Subcutaneous abdominal adipose tissue (tissue), 5 donors: ENCODE measurements at regions not wholly inside any gene's neighbourhood (a gene's known extent, or its start where the extent isn't known, plus 50 kb on each side); places are given as distances from the start of the nearest gene placed in this dataset.

Experiments
- H3K27ac ChIP-seq: one replicate; pipeline ENCODE4 v1.7.0; 2013; ENCODE audit warnings: low read depth, mild to moderate bottlenecking, inconsistent platforms, low read length, moderate library complexity
- H3K27me3 ChIP-seq, 5 donors: one replicate each; pipeline ENCODE4 v1.7.0; 2013; ENCODE audit warnings: low read length in 5 of 5, inconsistent platforms in 1 of 5; ENCODE audit not compliant: control insufficient read depth in 5 of 5, insufficient read depth in 4 of 5
- H3K36me3 ChIP-seq, 5 donors: one replicate each; pipeline ENCODE4 v1.7.0; 2013; ENCODE audit warnings: low read length in 5 of 5; ENCODE audit not compliant: control insufficient read depth in 5 of 5, insufficient read depth in 5 of 5
- H3K4me1 ChIP-seq, 5 donors: one replicate each; pipeline ENCODE4 v1.7.0; 2013; ENCODE audit warnings: low read length in 5 of 5, mild to moderate bottlenecking in 3 of 5, moderate library complexity in 1 of 5; ENCODE audit not compliant: control insufficient read depth in 5 of 5, insufficient read depth in 5 of 5
- H3K4me3 ChIP-seq, 5 donors: one replicate each; pipeline ENCODE4 v1.7.0; 2013; ENCODE audit warnings: low read length in 5 of 5, low read depth in 1 of 5
- H3K9ac ChIP-seq, 5 donors: one replicate each; pipeline ENCODE4 v1.7.0; 2013; ENCODE audit warnings: low read length in 5 of 5, mild to moderate bottlenecking in 4 of 5, moderate library complexity in 3 of 5
- H3K9me3 ChIP-seq, 5 donors: one replicate each; pipeline ENCODE4 v1.7.0; 2013; ENCODE audit warnings: low read length in 5 of 5; ENCODE audit not compliant: control insufficient read depth in 5 of 5
- donor health status: healthy.
- donor health status: healthy.
- donor health status: healthy.
- donor health status: healthy.
- donor health status: healthy.

DNA sequence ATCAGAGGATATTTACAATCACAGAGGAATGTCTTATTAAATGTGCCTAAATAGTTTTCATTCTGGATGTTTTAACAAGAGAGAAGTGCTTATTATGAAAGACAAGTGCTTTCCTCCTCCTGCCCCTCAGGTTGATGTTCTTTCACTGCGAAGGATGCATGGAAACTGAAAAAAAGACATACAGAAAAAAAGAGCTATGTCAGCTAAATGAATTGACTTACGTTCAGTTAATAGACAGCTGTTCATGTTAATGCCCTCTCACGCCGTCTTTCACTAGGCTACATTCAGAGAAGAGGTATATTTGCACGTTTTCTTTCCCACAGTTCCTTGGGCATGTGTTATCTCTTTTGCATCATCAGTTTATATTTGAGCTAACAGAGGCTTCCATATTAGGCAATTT, 821.8 kb upstream of the PCDH9 start:
- Histone ChIP-seq H3K9ac (no peak overlapping the region), H3K9me3 (no peaks in the 10 kb centered on the region), H3K4me3 (no peak overlapping the region), H3K27ac (no peak overlapping the region), H3K4me1 (no peaks in the 10 kb centered on the region), H3K27me3 (no peaks in the 10 kb centered on the region), H3K36me3 (no peaks in the 10 kb centered on the region)

DNA sequence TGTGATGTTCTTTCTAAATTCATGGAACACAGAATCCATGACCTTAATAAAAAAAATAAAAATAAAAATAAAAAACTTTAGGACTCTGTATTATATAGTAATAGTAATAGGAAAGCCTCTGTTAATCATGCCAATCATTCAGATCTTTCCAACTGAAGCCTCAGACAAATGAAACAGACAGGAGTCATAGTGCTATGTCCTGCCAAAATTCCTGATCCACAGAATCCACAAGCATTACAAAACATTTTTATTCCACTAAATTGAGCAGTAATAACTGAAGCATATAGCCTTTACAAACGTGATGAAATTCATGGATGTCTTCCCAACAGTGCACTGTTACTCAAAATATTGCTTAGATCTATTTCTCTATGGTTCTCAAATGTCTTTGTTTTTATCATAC, 820.6 kb upstream of the PCDH9 start:
- Histone ChIP-seq H3K9ac (no peak overlapping the region), H3K4me3 (no peak overlapping the region), H3K36me3 (no peaks in the 10 kb centered on the region), H3K9me3 (no peaks in the 10 kb centered on the region), H3K27ac (no peak overlapping the region), H3K4me1 (peaks cover 0 to 4% (median 0%) of the 10 kb centered on the region in 5 donors), H3K27me3 (no peaks in the 10 kb centered on the region)

DNA sequence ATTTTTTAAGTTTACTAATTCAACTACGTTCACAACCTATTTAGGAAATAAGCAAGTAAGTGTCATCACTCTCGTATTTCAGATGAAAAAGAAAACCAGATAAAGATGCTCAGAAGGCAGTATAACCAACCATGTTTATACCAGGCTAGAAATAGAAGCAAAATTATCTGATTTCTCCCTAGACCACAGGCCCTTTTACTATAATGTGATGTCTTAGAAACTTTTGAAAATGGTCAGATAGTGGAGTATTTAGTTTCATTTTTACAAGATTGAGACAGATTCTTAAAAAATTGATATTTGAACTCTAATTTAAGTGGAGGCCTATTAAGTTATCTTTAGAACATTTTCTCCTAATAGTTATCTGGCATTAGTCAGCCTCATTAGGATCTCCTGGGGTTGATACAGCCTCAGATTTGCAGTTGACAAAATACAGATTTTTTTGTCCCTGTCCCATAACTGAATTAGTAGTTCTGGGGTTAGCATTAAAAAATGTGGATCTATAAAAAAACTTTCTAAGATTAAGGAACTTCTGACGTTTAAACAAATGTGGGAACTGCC, 818.7 kb upstream of the PCDH9 start:
- Histone ChIP-seq H3K4me1 (peaks cover 0 to 4% (median 0%) of the 10 kb centered on the region in 5 donors), H3K4me3 (no peak overlapping the region), H3K27ac (no peak overlapping the region), H3K36me3 (no peaks in the 10 kb centered on the region), H3K9ac (no peak overlapping the region), H3K27me3 (no peaks in the 10 kb centered on the region), H3K9me3 (no peaks in the 10 kb centered on the region)

DNA sequence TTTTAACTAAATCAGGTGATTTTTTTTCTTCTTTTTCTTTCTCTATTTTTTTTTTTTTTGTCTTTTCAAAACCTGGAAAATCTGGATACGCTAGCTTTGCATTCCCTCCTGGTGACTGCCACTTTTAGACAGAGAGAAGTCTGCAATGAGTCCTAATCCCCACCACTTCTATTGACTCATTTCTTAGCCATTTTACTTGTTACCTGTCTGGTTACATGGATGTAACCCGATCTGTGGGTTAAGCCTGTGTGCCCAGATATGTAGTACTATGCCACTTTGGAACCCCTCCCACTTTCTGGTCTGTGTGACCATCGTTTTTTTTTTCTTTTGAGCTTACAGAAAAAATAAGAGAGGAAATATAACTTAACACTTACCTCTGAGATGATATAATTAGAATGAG, 817.8 kb upstream of the PCDH9 start:
- Histone ChIP-seq H3K27me3 (no peaks in the 10 kb centered on the region), H3K27ac (no peak overlapping the region), H3K9ac (no peak overlapping the region), H3K4me3 (no peak overlapping the region), H3K4me1 (peaks cover 0 to 4% (median 0%) of the 10 kb centered on the region in 5 donors), H3K36me3 (no peaks in the 10 kb centered on the region), H3K9me3 (no peaks in the 10 kb centered on the region)

DNA sequence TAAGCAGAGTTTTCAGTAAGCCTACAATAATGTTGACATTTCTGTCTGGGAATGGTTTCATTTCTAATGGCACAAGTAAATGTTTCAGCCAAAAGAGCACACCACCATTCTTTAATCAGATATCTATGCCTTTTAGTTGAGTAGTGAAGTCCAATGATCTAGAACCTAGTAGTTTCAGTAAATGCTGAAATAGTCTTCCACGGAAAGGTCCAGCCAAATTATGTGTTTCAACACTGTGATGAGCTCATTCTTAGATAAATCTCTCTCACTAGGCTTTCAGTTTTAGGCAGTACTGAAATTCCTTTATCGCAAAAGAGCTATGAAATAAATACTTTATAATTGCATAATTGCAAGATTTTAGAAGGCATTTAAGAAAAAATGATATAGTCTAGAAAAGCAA, 816.8 kb upstream of the PCDH9 start:
- Histone ChIP-seq H3K9me3 (no peaks in the 10 kb centered on the region), H3K27ac (no peak overlapping the region), H3K4me3 (peak overlapping the region in 1 of 5 donors; percentile 36), H3K27me3 (no peaks in the 10 kb centered on the region), H3K9ac (no peak overlapping the region), H3K4me1 (peaks cover 0 to 4% (median 0%) of the 10 kb centered on the region in 5 donors), H3K36me3 (no peaks in the 10 kb centered on the region)

DNA sequence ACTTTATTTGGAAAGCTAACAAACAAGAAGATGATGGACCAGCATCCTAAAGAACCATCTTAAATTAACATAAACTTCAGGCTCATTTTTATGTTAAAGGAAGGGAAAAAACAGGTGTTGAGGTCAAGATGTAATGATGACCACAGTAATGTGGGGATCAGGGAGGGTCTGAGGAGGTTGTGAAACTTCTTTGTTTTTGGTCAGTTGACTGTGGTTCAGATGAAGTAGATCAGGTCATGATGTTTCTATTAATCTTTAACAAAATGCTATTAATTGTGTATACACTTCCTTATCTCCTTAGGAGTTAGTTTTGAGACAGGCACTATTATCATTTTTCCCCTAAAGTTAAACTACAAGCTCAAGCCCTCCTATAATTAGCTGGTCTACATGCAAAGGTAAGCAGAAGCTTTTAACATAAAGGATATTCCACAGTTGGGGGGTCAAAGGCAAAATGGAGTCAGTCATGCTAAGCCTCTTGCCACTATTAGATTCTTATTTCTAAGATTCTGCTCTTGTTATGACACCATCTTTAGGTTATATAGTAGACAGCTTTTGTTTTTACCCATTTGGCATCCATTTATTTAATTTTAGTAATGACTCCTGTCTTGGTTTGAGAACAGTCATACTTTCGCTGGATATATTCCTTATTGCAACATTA, 800.1 kb upstream of the PCDH9 start:
- H3K9ac ChIP-seq = no peak overlapping the region
- no peaks in the 10 kb centered on the region for H3K27me3 ChIP-seq
- no peaks in the 10 kb centered on the region for H3K4me1 ChIP-seq
- no peak overlapping the region for H3K4me3 ChIP-seq
- H3K27ac ChIP-seq = no peak overlapping the region
- no peaks in the 10 kb centered on the region for H3K36me3 ChIP-seq
- H3K9me3 ChIP-seq = peaks cover 0 to under 1% (median 0%) of the 10 kb centered on the region in 5 donors

DNA sequence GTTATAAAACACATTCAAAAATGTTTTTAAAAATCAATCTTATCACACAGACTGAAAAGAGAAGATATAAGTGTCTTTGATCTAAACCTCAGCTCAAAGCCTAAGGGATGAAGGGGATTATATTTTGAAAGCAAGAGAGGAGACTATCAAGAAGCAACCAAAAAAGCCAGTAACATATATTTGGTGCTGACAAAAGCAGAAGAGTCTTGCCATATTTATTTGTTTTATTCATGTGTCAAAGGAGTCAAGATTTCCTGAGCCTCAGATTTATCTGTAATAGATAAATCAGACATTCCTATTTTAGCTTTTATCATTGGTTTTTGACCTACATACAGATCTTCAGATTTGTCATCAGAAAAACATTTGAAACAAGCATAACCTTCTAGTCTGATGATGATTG, 798.6 kb upstream of the PCDH9 start:
- Histone ChIP-seq H3K9me3 (peaks cover 0 to 6% (median 0%) of the 10 kb centered on the region in 5 donors), H3K36me3 (no peaks in the 10 kb centered on the region), H3K27me3 (no peaks in the 10 kb centered on the region), H3K27ac (no peak overlapping the region), H3K9ac (no peak overlapping the region), H3K4me3 (no peak overlapping the region), H3K4me1 (no peaks in the 10 kb centered on the region)

DNA sequence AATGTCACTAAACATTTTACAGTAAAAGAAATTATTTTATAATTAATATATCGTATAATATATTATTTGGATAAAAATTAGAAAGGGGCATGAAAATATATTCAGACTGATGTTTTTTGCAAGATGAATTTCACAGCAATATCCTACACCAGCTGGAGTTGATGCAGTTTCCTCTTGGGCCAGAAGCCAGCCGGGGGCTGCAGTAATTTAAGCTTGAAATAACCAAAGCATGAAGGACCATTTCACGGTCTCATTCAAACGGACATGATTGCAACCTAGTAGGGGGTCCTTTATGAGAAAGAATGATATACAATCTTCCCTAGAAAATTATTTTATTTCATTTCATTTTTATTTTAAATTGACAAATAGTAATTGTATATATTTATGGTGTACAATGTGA, 797.2 kb upstream of the PCDH9 start:
- no peak overlapping the region for H3K27ac ChIP-seq
- peaks cover 0 to 6% (median 0%) of the 10 kb centered on the region in 5 donors for H3K9me3 ChIP-seq
- no peaks in the 10 kb centered on the region for H3K27me3 ChIP-seq
- no peak overlapping the region for H3K9ac ChIP-seq
- H3K4me1 ChIP-seq = no peaks in the 10 kb centered on the region
- H3K36me3 ChIP-seq = no peaks in the 10 kb centered on the region
- H3K4me3 ChIP-seq = no peak overlapping the region

DNA sequence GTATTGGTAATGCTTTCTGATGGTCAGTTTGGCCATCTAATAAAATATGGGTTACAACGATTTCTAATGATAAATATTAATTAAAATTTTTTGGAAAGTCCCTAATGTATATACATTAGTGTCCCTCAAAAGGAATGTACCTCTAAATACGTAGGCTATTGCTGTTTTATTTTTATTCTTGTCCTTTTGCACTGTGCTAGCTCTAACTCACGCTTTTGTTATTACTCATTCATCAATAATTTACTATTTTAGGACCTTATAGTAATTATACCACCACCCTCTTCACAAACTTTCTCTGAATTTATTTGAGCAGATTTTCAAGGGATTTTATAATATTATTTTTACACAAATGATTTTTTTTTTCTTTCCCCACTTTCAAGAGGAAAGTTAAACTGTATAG, 795.9 kb upstream of the PCDH9 start:
- Histone ChIP-seq H3K9ac (no peak overlapping the region), H3K9me3 (peaks cover 0 to 6% (median 0%) of the 10 kb centered on the region in 5 donors), H3K36me3 (no peaks in the 10 kb centered on the region), H3K4me3 (no peak overlapping the region), H3K4me1 (no peaks in the 10 kb centered on the region), H3K27me3 (no peaks in the 10 kb centered on the region), H3K27ac (no peak overlapping the region)

DNA sequence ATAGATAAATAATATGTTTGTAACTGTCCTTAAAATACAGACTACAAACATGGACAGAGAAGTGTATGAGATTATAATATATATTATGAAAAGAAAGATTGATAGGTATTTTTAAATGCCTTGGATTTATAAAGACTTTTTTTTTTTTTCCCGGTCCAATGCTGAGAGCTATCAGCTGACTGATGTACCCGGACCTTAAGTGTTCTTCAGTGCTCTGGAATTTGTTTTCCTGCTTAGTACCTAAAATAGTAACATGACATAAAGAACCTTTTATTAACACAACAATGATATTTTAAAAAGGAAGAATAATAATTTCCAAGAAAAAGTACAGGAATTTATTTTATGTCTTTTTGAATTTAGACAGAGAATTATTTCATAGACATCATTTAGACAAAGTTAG, 795.5 kb upstream of the PCDH9 start:
- Histone ChIP-seq H3K36me3 (no peaks in the 10 kb centered on the region), H3K27me3 (no peaks in the 10 kb centered on the region), H3K4me3 (no peak overlapping the region), H3K4me1 (no peaks in the 10 kb centered on the region), H3K27ac (no peak overlapping the region), H3K9me3 (peaks cover 0 to 6% (median 0%) of the 10 kb centered on the region in 5 donors), H3K9ac (no peak overlapping the region)
